D341Med (cell line): ENCODE measurements at regions not wholly inside any gene's neighbourhood (a gene's known extent, or its start where the extent isn't known, plus 50 kb on each side); places are given as distances from the start of the nearest gene placed in this dataset.

Source experiments
- DNase-seq: peaks from one replicate; pipeline ENCODE4 v3.0.0; 2012; ENCODE audit warnings: low spot score

DNA sequence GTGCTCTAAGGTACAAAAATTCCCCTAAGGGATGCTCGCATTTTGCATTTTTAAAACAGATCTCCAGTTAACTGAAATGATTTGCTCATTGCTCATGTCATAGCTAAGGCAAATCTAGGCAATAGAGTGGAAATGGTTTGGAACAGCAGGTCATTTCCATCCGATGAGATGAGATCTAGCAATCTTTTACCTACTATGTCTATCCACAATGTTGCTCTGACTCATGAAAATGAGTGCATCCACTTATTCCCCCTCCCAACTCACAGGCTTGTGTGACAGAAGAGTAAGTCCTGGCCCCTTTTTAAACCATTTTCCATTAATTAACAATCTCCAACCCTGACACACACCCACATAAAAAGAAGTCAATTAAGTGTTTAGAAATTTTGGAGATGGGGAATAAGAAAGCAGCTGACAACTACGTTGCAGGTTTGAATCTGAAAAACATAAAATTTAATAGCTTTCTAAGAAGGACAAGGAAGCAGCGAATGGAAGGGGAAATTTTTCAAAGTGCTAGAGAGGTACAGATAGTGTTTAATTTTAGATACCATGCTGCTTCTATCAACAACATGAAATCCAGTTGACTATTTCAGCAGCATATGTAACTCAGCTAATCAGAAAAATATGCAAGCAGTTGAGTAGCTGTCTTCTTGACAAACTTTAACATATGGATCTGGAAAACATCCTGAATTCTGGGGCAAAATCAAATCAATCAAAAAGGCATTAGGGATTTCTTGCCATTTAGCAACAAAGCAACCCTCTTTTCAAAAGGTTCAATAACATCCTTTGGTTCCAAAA is 112.0 kb downstream of the TMCO5A start:
- no peak for DNase-seq

DNA sequence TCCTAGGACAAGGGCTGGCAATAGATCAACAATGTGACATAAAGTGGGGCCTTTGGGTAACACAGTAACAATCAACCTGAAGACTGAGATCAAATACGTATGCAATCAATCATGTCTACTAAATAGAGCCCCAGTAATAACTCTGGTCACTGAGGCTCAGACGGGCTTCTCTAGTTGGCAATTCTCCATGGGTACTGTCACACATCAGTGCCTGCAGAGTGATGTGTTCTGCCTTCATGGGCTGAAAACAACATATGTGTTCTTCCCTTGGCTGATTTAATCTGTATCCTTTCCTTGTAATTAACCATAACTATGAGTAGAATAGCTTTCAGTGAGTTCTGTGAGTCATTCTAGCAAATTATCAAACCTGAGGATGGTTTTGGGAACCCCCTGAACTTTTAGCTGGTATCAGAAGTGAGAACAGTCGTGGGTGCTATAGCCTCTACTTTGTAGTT is 113.6 kb downstream of the TMCO5A start:
- DNase-seq: no peak

DNA sequence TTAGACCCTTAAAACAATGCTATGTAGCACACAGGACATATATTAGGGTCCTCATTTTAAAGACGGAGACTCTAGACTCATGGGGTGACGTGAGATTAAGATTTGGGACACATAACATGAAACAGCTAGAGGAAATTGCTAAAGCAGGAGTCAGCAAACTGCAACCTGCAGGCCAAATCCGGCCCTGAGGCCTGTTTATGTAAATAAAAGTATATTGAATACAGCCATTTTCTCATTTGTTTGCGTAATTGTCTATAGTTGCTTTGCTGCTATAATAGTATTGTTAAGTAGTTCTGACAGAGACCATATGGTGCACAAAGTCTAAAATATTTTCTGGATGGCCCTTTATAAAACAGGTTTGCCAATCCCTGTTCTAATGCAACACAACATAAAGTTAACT is 115.5 kb downstream of the TMCO5A start:
- DNase-seq: no peak

DNA sequence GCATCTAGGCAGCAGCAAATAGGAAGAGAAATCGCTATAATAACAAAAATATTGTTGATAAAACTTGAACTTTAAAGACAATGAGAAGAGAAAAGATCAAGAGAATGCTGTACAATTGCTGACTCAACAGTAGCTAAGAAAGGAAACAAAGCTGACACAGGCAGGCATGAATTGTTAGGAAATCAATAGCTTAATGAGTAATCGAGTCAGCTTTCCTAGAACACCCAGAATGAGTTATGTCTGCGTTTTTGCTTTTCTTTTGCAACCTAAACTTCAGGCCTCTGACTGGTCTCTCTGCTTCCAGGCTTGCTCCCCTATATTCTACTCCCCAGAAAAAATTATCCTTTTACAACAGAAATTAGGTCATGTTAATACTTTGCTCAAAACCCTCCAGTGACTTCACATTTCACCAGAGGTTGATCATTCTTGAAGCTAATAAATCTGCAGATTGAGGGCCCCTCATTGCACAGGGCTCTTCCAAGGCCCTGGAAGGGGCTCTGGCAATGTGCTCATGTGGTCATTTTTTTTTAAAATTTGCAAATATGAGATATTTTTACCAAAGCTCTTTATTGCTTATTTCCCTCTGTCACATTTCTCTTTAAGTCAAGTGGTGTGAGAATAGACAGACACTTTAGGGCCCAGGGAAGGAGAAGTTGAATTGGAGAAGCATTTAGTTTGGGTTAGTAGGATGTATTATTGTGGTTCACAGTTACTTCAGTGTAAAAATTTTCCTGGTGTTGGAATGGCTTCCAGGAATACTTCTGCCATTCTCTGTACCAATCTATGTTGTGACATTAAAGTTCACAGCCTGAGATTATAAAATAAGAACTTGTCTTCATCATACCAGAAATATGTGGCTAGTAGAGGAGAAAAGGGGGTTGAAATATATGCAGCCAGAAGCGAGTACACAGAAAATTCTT is 116.3 kb downstream of the TMCO5A start:
- DNase-seq: no peak

GRCh38 chr15:38053205-38053604 is 118.8 kb downstream of the TMCO5A start:
- no peak for DNase-seq

GRCh38 chr15:38053776-38054175 is 119.3 kb downstream of the TMCO5A start:
- DNase-seq: no peak

DNA sequence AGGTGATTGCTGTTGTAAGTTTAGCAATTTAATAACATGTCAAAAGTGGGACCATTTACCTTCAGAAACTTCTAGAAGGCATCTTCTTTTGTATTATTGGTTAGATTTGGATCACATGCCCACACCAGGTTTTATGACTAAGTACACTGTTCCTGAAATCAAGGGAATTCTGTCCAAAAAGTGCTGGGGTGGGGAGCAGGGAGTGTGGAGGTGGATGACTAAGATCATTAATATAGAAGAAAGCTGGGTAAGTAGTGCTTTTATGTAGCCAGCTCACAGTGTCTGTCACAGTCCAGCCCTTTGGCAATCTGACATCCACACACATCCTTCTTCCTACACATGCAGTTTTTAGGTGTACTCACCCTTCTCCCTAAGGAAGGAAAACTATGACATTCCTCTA is 120.0 kb downstream of the TMCO5A start:
- DNase-seq: no peak

DNA sequence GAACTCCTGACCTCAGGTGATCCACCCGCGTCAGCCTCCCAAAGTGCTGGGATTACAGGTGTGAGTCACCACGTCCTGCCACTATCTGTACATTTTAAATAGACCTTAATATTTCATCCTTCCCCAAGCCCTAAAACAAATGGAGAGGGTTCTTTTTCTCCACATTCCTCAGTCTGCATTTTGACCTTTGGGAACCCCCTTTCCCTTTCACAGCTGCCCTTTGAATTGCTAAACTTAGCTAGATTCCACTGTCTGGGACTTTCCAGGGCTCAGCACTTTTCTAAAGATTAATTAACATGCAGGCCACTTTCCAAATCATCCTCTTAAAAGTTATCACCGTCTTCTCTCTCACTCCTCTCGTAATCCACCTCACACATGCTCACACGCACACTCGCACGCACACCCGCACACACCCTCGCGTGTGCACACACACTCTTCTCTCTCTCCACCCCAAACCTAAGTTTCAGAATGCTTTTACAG is 124.2 kb downstream of the TMCO5A start:
- DNase-seq: no peak

DNA sequence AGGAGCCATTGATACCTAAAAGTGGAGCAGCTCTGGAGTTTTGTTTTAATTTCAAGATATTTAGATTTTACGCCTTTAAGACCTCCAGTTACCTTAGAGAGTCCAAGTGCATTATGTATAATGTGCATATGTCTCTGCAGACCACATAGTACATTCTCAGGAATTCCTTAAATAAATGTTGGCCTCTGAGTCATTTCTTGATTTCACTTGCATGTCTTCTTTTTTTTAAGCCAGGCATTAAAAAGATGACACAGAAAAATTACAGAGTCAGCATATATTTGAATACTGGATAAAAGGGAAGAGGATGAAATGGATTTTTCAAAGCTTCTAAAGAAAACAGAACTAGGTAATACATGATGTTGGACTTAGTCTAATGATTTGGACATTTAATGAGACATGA is 125.2 kb downstream of the TMCO5A start:
- DNase-seq: no peak

GRCh38 chr15:38061856-38062649 is 127.6 kb downstream of the TMCO5A start:
- no peak for DNase-seq

DNA sequence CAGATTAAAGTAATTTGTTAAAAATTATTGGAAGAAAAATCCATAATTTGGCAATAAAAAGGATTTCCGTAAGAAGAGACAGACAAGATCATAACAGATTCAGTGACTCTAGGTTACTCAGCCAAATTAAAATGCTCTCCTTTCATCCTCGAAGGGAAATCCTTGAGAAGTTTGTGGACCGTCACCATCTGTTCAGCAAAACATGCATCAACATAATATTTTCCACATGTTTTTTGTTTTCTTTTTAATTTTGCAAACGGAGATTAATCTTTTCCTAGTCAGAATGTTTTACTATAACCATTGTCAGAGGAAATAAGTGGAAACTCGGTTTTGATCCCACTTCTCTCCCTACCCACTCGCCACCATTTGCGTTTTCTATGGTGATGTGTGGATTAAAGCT is 128.3 kb downstream of the TMCO5A start:
- no peak for DNase-seq

- no peak for DNase-seq
Observed at GRCh38 chr15:38065721-38066345, 131.4 kb downstream of the TMCO5A start.

GRCh38 chr15:38066612-38067011 is 132.2 kb downstream of the TMCO5A start:
- no peak for DNase-seq

GRCh38 chr15:38068626-38069391 is 134.4 kb downstream of the TMCO5A start:
- no peak for DNase-seq

- DNase-seq: no peak
Observed at GRCh38 chr15:38069511-38070011, 135.1 kb downstream of the TMCO5A start.

- DNase-seq: no peak
Observed at GRCh38 chr15:38070778-38071177, 136.3 kb downstream of the TMCO5A start.

DNA sequence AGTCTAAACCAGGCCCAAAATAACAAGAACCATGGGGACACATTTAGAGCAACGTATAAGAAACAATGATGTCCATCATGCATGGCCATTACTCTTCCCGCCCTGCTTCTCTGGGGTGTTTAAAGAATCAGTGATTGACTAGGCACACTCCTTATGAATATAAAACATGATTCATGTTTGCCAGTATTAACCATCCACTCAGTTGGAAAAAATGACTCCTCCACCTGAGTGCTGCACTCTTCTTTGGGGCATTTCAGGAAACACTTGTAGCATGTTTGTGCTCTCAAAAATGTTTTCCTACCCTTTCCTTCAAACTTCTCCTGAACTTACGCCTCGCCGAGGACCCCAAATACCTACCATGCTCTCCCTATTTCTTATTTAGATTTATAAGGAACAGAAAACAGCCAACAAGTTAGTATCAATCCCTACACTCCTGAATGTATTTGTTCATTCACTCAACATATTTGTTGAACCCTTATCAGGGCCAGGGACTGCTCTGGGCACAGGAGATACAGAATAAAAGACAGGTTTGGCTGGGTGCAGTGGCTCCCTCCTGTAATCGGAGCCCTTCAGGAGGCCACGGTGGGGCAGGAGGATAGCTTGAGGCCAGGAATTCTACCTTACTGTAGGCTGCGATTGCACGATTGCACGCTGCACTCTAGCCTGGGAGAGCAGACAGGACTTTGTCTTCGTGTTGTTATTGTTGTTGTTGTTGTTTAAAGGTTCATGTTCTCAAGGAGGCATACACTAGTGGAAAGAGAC is 137.0 kb downstream of the TMCO5A start:
- DNase-seq: no peak

GRCh38 chr15:38072007-38072347 is 137.5 kb downstream of the TMCO5A start:
- no peak for DNase-seq

DNA sequence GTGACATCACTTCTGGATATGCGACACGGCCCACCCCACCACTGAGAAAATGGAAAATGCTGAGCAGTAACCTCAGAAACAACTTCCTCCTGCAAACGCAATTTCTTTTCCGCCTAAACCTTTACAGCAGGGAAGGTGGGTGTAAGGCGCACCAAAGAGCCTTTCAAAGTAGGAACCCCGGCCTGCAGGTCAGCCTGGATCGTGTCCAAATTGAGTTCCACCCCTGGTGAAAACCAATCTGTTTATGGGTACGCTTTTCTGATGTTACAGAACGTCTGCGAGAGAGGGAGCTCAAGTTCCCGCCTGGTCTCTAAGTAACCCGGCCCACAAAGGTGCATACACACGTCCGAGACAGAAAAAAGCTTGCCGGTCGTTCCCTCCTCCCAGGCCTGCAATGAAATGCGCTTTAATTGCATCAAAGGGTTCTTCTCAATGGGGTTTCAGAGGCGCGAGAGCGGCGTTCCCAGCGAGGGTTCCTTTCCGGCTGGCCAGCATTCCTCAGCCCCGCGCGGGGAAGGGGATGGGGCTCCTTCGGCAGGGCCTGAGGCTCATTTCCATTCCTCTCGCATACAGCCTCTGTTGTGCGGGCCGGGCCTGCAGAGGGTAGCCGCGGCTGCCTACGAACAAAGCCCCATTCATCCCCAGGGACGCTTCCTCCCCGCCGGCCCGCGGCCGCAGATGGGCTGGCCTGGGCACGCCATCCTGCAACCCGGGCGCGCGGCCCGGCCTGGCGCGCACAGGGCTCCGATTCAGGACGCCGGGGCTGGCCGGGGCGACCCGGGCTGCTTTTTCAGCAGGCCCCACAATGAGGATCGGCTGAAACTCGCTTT is 138.1 kb downstream of the TMCO5A start:
- peak; percentile 65 for DNase-seq
